ENCODE measurements at regions not wholly inside any gene's neighbourhood (a gene's known extent, or its start where the extent isn't known, plus 50 kb on each side); places are given as distances from the start of the nearest gene placed in this dataset.

DNA sequence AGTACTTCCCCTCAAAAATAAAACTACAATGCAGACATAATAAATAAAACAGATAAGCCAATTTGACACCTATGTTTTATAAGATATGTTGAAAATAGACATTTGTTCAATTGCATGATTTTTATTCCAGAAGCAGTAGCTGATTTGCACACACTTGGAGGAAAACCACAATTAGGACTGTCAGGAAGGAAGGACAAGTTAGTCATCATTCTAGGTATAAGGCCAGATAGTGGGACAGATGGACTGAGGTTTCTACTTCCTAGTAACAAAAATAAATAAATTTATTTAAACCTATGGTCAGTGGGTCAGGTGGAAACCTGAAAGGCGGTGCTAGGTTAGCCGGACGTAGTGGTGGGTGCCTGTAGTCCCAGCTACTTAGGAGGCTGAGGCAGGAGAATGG lies 141.8 kb upstream of the RASSF8 start:
- TF ChIP-seq, protein P1, sequence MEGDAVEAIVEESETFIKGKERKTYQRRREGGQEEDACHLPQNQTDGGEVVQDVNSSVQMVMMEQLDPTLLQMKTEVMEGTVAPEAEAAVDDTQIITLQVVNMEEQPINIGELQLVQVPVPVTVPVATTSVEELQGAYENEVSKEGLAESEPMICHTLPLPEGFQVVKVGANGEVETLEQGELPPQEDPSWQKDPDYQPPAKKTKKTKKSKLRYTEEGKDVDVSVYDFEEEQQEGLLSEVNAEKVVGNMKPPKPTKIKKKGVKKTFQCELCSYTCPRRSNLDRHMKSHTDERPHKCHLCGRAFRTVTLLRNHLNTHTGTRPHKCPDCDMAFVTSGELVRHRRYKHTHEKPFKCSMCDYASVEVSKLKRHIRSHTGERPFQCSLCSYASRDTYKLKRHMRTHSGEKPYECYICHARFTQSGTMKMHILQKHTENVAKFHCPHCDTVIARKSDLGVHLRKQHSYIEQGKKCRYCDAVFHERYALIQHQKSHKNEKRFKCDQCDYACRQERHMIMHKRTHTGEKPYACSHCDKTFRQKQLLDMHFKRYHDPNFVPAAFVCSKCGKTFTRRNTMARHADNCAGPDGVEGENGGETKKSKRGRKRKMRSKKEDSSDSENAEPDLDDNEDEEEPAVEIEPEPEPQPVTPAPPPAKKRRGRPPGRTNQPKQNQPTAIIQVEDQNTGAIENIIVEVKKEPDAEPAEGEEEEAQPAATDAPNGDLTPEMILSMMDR (IDR thresholded peaks at IDR 0.05): no peak
- TF ChIP-seq POLR2A (IDR thresholded peaks at IDR 0.05): no peak
